Mesenteric fat pad (tissue), 1 donor: ENCODE measurements at regions not wholly inside any gene's neighbourhood (a gene's known extent, or its start where the extent isn't known, plus 50 kb on each side); places are given as distances from the start of the nearest gene placed in this dataset.
"Not testable (repeated sequence)": the region's sequence is repeated elsewhere in the genome, so short reads cannot be mapped to it uniquely, and the experiment has no call there.

Source experiments
- DNase-seq: peaks from one replicate; pipeline ENCODE4 v3.0.0-alpha.2; 2020; ENCODE audit warnings: low spot score
- donor health status: DM: yes; HTN: yes; CAD: no.

DNA sequence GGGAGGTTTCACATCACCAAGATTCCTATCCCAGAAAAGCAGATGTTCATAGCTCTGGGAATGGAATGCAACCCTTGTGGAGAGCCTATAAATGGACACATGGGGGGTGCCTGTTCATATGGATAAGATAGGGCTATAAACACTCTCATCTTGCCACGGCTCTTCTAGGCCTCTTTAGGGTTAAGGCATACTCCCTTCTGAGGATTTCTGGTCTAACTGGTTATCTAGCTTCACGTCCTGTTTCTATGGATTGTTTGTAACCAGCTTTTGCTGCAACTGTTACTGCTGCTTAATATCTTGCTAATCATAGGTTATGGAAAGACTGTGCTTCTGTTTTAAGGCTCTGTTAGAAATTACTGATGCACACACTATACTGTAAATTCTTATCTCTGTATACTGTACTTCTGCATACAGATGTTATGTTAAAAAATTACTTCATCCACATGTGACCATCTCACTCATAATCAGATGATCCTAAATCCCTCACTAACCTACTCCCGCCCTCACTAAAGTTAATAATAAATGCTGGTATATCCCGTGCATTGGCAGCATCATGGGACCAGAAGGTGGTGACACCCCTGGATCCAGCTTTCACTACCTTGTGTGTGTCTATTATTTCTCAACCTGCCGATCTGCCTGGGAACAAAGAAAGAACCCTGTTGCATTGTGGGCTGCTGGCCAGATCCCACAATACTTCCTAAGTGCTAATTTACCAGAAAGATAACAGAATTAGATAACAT is 68.7 kb downstream of the PRKAB2 start:
- DNase-seq, result not testable (repeated sequence)

DNA sequence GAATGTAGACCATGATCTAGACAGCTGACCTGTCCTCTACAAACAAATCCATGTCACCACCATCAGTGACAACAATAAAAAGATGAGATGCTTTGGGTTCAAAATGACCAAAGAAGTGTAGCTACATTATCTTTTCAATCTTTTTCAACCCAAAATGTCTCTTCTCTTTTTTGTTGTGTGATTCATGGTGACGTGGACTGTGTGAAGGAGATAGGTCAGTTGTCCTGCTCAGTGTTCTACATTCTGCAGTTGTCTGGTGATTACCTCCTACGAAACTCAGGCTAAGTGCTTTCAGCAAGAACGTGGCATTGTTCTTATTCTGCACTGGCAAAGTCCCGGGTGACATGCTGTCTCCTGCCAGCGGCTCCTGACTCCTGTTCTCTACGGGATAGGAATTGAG is 73.1 kb downstream of the PRKAB2 start:
- no peak for DNase-seq

DNA sequence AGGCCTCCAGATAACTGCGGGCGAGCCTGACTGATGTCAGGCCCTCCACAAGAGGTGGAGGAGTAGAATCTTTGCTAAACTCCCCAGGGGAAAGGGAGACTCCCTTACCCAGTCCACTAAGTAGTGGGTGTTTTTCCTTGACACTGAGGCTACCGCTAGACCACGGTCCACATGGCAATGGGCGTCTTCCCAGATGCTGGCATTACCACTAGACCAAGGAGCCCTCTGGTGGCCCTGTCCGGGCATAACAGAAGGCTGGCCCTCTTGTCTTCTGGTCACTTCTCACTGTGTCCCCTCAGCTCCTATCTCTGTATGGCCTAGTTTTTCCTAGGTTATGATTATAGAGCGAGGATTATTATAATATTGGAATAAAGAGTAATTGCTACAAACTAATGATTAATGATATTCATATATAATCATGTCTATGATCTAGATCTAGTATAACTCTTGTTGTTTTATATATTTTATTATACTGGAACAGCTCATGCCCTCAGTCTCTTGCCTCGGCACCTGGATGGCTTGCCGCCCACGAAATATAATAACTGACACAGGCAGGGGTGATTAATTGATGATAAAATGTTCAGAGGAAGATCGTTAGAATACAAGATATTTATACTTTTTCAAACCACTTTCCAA is 73.8 kb downstream of the PRKAB2 start:
- DNase-seq, result not testable (repeated sequence)

DNA sequence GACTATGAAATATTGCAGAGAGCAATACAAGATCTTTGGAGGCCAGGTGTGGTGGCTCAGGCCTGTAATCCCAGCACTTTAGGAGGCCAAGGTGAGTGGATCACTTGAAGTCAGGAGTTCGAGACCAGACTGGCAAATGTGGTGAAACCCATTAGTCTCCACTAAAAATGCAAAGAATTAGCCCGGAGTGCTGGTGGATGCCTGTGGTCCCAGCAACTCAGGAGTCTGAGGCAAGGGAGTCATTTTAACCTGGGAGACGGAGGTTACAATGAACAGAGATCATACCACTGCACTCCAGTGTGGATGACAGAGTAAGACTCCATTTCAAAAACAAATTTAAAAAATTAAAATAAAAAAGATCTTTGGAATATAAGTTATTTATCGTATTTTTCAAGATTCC is 76.6 kb downstream of the PRKAB2 start:
- DNase-seq, result no peak

DNA sequence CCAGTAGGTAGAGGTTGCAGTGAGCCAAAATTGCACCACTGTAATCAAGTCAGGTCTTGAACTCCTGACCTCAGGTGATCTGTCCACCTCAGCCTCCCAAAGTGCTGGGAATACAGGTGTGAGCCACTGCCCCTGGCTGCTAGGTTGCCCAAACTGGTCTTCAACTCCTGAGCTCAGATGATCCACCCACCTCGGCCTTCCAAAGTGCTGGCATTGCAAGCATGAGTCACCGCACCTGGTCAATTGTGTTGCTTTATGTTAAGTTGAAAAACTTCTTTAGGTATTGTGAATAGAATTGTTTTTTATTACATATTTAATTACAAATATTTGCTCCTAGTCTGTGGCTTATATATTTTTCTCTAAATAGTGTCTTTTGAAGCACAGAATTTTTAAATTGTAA is 80.5 kb downstream of the PRKAB2 start:
- DNase-seq, result no peak

DNA sequence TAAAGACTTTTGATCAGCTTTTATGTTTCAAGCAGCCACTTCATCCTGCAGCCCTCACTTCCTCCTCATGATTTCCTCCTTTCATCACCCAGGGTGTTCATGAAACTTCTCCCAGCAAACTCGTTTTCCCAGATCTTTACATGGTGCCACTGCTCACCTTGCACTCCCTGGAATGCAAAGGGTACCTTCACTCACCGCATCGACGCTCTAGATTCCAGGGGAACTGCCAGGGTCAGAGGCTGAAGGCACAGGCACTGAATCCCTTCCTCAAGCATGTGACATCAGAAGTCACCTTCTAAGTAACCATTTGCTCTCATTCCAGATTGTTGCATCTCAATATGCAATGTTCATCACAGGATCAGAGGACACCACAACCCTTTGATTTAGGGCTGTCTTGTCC is 82.8 kb downstream of the PRKAB2 start:
- no peak for DNase-seq

DNA sequence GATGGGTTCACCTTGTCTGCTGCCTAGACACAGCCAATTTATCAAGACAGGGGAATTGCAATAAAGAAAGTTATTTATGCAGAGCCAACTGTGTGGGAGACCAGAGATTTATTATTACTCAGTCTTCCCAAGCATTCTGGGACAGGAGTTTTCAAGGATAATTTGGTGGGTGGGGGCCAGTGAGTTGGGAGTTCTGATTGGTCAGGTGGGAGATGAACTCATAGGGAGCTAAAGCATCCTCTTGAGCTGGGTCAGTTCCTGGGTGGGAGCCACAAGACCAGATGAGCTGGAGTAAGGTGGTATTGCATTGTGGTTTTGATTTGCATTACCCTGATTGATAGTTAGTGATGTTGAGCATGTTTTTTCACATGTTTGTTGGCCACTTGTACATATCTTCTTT is 86.1 kb downstream of the PRKAB2 start:
- DNase-seq, result no peak

DNA sequence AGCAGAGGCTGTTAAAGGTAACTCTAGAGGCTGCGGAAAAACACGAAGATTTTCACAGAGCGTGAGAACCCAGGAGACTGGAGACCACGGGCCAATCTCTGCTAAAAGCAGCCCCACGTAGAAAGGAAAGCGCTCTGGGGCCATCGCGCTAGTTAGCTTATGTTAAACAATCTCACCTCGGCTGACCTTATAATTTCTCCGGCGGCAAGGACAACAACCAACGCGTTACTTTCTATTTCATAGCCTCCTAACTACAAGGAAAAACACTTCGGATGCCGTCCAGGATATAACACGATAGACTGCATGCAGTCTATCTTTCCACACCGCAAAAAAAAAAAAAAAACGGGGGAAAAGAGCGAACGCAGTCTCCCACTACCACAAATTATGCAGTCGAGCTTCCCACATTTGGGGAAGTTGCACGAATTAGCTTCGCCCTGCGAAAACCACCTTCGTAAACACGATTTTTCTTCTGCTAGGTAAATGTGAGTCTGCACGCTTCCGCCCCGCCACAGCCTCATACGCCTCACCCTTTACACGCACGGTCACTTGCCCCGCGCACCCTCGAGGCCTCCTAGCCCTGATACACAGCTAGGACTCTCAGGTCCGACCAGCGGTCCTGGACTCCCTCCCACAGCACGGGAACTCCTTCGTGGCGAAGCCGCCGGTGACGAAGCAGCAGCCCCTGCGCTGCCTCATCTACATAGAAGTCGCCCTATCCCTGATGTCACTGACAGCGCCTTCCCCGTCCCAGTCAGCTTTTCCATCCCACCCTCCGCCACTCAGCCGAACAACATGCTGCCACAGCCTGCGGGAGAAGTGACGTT is 87.8 kb downstream of the PRKAB2 start:
- peak; percentile 89 for DNase-seq

DNA sequence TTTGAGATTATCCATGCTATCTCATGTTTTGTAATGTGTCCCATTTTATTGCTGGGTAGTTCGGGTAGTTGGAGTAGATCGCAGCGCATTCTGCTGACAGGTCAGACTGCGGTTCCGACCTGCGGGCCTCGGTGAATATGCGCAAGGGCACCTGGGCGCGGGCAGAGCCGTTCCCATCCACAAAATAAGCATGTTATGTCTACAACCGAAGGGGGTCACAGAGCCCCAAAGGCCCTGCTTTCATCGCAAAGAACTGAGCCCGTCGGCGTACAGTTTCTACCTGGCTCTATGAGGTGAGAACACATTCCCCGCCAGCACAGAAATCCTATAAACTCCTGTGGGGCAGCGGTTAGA is 88.4 kb downstream of the PRKAB2 start:
- DNase-seq, result no peak

DNA sequence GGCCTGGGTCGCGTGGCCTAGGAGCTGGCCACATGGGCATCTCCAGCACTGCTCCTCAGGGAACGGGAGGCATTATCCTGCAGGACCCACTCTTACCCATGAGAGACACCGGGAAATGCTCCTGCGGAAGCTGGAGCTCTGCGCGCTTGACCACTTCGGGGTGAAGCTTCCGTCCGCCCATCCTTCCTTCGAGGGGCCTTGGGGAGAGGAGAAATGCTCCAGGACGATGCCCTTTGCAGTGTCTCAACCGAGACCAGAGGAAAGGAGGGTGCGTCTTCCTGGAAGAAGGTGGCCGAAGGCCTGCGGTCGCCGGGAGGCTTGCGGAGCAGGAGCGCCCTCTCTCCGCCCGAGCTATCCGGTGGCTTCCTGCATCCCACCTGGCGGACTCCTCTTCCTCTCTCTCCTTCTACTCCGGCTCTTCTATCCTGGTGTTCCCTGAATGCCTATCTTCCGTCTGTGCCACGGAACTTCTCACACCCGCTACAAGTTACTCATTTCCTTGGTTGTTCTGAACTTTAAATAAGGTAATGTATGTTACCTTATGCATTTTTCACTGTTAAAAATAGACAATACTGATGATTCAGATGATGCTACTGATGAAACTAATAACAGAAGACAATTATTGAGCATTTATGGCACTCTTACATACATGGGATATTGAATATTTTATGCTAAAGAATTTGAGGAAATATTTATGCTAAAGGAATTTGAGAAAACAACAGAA is 91.4 kb downstream of the PRKAB2 start:
- no peak for DNase-seq

DNA sequence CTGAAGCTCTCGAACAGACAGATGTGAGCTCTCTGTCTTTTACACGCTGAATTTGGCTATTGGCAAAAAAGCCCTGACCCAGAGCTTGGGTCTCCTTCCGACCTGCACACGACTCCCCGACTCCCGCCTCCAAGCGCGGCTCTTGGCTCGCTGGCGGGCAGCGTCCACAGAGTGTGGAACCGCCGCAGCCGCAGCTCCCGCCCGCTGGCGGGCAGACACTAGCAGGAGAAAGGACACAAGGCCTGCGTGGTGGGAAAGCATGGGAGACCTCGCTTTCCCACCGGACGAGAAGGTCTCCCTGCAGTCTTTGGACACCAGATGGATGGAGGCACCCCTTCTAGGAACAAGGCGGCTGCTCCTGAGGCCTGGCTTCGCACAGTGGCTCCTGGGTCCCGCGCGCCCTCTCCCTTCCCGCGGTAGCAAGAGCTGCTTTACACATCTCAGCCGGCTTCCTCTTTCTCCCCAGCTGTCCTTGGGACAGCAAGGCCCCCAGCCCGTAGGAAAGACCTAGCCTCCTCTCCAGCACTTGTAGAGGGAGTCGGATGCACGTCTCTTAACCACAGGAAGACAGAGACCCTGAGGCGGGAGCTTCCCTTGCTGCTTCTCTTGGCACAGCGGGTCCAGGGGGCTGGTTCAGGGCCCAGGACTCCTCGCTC is 92.1 kb downstream of the PRKAB2 start:
- no peak for DNase-seq

DNA sequence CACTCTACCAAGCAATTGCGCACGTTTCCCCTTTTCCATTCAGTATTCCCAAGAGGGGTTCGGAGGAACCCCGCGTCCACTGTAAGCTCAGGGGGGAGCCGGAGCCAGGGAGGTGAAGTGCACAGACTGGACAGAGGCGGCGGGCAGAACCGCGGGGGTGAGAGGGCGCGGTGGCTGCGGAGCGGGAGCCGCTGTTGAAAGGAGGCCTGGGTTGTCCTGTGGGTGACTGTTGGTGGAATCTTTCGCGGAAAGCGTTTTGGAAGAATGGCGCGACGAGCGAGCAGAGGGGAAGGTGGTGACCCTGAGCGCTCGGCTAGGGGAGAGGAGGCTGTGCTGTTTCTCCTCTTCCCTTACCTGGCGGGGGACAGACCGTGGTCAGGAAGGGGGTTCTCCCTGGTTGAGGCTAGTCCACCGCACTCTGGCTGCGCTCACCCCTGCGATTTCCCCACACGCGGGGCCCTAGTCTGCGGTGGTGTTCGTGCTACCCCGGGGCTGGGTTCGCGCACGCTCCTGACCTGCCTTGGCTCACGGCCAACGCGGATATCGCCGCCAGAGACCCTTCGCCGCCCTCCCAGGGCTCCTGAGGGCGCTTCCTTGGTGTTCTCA is 92.8 kb downstream of the PRKAB2 start:
- DNase-seq, result no peak

DNA sequence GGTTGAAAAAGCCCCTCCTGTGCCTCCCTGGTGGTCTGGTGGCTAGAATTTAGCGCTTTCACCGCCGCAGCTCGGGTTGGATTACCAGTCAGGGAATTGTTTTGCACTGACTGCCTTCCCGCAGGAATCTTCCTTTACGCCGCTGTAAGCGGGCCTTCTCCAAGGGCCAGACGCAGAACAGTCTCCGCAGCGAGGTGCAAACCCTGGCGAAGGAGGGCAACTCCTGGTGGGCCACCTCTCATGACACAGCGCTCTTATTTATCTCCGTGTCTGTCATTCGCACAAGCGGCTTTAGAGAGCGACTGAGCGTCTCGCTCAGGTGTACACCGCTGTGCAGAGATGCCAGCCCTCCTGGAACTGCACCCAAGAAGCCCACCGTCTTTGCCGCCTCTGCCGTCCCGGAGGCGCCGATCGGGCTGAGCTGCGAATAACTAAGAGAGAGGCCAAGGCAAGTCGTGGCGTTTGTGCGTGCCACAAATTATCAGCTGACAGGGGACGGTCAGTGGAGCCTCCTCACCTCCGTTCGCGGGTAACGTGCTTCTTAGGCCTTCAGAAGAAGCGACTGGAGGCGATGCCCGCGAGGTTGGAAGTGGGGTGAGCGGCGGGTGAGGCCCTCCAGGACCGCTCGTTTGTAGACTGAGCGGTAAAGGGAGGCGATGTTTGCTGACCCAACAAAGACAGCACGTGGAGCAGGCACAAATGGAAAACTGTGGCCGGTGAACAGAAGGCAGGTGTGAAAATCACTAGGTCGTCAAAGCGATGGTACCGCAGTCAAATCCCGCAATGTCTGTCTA is 93.5 kb downstream of the PRKAB2 start:
- DNase-seq, result no peak

DNA sequence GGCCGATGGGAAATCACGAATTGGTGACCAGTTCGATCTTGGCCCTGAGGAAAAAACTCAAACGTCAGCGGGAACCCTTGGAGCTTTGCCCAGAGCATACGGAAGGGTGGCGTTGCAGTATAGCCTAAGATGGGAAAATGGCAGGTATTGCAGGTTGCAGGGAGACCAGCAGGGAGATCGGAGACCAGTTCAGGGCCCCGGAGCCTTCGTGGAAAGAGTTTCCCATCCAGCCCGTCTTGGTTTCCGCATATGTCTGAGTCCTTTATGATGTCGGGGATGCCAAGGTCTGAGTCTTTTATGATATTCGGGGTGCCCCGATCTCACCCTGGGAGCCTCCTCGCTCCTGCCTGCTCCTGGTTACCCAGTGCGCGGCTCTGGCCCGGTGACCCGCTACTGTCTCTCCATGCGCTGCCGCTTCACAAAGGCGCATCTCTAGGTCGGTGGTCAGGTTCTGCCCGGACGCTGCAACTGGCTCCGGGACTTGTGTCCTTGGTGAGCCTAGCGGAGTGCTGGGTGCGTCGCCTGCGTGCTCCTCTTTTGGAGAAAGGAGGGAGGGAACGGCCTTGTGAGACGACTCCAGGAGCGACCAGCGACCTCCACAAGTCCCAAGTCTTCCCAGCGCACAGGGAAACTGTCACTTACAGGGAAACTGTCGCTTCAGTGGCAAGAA is 94.2 kb downstream of the PRKAB2 start:
- no peak for DNase-seq

DNA sequence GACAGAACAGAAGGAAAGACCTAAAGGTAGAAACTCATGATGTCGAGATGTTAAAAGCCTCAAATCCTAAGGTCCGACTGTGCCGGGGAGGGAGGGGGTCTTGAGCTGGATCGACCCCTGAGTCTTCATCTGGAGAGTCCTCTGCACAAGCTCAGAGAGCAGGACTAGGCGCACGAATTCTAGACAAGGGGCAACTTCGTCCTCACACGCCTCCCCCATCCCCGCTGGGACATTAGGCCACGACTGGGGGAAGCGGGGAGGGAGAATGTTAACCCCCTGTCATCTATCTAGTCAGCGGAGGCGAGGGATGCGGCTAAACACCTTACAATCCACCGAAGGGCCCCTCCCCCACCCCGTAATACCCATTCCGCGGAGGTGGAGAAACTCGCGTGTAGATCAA is 94.7 kb downstream of the PRKAB2 start:
- no peak for DNase-seq

DNA sequence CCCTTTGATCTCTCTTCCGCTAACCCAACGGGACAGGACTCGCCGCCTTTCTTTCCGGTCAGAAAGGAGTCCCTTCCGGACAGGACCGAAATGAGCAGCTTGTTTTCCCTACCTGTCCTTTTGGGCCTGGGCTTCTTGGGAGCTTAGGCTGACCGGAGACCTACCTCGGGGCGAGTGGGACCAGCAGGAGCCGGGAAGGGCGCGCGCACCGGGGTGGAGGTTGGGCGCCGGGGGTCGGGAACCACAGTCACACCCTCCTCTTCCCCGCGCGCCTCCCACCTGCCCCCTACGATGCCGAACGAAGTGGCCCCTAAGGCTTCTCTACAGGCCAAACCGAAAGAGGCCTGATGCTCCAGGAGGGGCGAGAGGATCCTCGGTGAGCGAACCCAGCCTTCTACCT is 95.2 kb downstream of the PRKAB2 start:
- DNase-seq, result no peak

DNA sequence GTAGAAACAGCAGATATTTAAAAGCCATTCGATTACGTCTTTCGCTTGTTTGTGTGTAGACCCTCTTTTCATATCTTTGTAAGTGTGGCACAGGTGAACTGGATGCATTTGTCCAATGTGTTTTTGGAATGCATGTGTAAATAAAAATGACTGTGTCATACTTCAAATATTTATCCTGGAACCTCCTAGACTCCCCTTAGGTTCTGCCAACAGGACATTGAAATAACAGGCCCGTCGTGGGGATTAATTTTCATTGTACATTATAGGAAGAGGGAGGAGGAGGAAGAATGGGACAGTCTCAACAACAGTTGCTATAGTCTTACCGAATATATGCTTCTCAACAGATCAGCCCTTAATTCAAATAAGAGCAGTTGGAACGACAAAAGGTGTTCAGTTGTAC is 95.8 kb downstream of the PRKAB2 start:
- DNase-seq, result no peak

DNA sequence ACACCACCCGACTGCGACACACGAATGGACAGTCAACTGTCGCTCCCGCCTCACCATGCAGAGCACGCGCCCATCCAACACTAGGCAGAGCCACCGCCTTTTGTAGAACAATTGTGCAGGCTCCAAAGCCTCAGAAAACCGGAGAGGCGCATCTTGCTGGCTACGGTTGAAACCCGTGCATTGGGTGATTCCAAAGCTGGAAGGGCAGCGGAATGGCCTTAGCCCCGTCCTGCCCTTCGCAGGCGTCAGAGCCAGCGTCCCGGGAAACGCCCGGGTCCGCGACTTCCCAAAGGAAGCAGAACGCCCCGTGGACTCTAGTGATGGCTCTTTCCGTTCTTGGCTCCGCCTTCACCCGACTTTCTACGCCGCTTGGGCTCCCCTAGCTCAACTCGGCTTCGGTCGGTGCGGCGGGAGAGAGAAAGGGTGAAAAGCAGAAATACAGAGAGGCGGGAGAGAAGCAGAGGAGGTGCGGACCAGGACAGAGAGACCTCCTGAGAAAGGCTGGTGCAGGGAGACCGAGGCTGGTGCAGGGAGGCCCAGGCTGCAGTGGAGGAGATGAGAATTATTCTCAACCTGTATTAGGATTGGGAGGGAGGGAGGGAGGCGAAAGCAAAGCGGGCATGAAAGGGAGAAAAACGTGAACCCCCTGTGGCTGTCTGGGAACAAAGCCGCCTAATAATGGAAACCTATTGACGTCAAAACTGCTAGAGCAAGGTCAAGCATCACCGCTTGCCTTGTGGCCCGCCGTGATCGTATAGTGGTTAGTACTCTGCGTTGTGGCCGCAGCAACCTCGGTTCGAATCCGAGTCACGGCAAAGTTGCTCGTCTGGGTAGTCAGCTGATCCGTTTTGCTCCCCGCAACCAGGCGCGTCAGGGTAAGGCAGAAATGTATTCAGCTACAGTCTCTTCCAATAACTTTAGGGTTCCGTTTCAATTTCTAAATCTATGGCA is 99.5 kb downstream of the PRKAB2 start:
- DNase-seq, result no peak
